ENCODE measurements at regions not wholly inside any gene's neighbourhood (a gene's known extent, or its start where the extent isn't known, plus 50 kb on each side); places are given as distances from the start of the nearest gene placed in this dataset.

DNA sequence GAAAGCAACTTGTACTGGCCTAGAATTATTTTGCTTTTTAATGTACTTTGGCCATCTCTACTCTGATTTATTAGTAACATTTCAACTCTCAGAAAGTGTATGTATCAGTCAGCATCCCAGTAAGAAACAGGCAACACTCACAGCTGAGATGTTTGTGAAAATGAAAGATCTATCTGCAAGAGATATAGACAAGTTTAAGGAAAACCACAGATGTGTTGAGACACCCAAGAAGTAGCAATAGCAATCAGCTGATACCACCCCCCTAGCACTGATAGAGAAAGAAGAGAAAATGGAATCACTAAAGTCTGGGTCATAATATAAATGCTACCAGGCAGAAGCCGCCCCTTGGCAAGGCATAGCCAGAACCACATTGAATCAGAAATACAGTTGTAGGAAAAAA is 372.0 kb downstream of the ARAP2 start (continued):
- no peak for TF ChIP-seq RNF2 (IDR thresholded peaks at IDR 0.05; ENCODE audit: borderline replicate concordance, low read depth, low read length, missing control alignments, poor library complexity, severe bottlenecking)
- TF ChIP-seq POLR2A (IDR thresholded peaks at IDR 0.05; ENCODE audit: control extremely low read depth in 1 of 2, low read depth in 2 of 2, low read length in 2 of 2), result no peak
- no peak for TF ChIP-seq SIRT6 (IDR thresholded peaks at IDR 0.05; ENCODE audit: low read length)
